Ectodermal cell (in vitro differentiated cells): ENCODE measurements at regions not wholly inside any gene's neighbourhood (a gene's known extent, or its start where the extent isn't known, plus 50 kb on each side); places are given as distances from the start of the nearest gene placed in this dataset.
"Not testable (repeated sequence)": the region's sequence is repeated elsewhere in the genome, so short reads cannot be mapped to it uniquely, and the experiment has no call there.

Experiments used
- H3K27ac ChIP-seq: 2 replicates; pipeline ENCODE4 v1.7.0; 2013; ENCODE audit warnings: mild to moderate bottlenecking, low read depth, low read length; ENCODE audit not compliant: insufficient read depth, poor library complexity, severe bottlenecking
- H3K27me3 ChIP-seq: 2 replicates; pipeline ENCODE4 v1.7.0; 2013; ENCODE audit warnings: mild to moderate bottlenecking, low read length; ENCODE audit not compliant: insufficient read depth, control insufficient read depth, poor library complexity, severe bottlenecking
- H3K36me3 ChIP-seq: one replicate; pipeline ENCODE4 v1.7.0; 2013; ENCODE audit warnings: low read length; ENCODE audit not compliant: control insufficient read depth, insufficient read depth
- H3K4me1 ChIP-seq: one replicate; pipeline ENCODE4 v1.7.0; 2013; ENCODE audit warnings: low read length; ENCODE audit not compliant: control insufficient read depth, insufficient read depth
- H3K4me3 ChIP-seq: 2 replicates; pipeline ENCODE4 v1.7.0; 2013; ENCODE audit warnings: low read depth, low read length, control low read depth; ENCODE audit not compliant: insufficient read depth
- H3K9me3 ChIP-seq: 2 replicates; pipeline ENCODE4 v1.7.0; 2013; ENCODE audit warnings: mild to moderate bottlenecking, low read length, moderate library complexity; ENCODE audit not compliant: control insufficient read depth
- WGBS, 2 experiments: methylation state at CpG; one replicate each; pipeline ENCODE4 v1.1.7; 2013; ENCODE audit warnings: missing lambda C conversion rate in 2 of 2; 5-methylcytosine and 5-hydroxymethylcytosine counted together

- H3K27me3 ChIP-seq: no peaks in the 10 kb centered on the region
- H3K4me1 ChIP-seq: no peaks in the 10 kb centered on the region
- no peak overlapping the region for H3K4me3 ChIP-seq
- H3K27ac ChIP-seq: no peak overlapping the region
- no peaks in the 10 kb centered on the region for H3K36me3 ChIP-seq
- H3K9me3 ChIP-seq: no peaks in the 10 kb centered on the region
- 78 to 86% methylated on average over 1 of the region's 2 CpGs for WGBS, 2 experiments
These were observed 128.5 kb upstream of the ZNF717 start for GRCh38 chr3:75913800-75914350.

DNA sequence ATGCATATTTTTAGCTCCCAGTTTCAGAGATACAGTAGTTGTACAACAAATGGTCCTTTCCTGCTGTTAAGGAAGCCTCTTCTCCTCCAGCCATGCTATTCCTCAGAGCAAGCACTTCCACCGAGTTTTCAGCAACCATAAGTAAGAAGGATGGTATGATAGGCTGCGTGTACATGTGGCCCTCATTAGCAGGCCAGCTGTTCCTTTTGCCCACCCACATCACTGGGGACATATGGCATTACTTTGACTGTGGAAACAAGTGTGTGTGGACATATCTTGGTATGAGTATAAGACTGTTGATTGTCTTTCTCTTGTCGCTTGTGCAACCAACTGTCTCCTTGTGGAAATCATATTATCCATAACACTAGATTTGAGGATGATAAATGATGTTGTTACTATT is 129.4 kb upstream of the ZNF717 start:
- H3K36me3 ChIP-seq: not testable (repeated sequence)

GRCh38 chr3:75938921-75939320 is 153.6 kb upstream of the ZNF717 start:
- H3K27me3 ChIP-seq: no peaks in the 10 kb centered on the region
- no peak overlapping the region for H3K27ac ChIP-seq
- no peak overlapping the region for H3K4me3 ChIP-seq
- H3K36me3 ChIP-seq: no peaks in the 10 kb centered on the region
- no peaks in the 10 kb centered on the region for H3K4me1 ChIP-seq
- no peaks in the 10 kb centered on the region for H3K9me3 ChIP-seq
- 88 to 92% methylated on average over 4 of the region's 4 CpGs for WGBS, 2 experiments

More for the DNA sequence above, 129.4 kb upstream of the ZNF717 start:
- not testable (repeated sequence) for H3K4me3 ChIP-seq, H3K27ac ChIP-seq, H3K4me1 ChIP-seq, H3K27me3 ChIP-seq, H3K9me3 ChIP-seq
- WGBS, 2 experiments: 92 to 100% methylated on average over 2 to 3 of the region's 3 CpGs

GRCh38 chr3:75951941-75952340 is 166.6 kb upstream of the ZNF717 start:
- Histone ChIP-seq H3K27ac (no peak overlapping the region), H3K9me3 (no peaks in the 10 kb centered on the region), H3K4me1 (no peaks in the 10 kb centered on the region), H3K36me3 (no peaks in the 10 kb centered on the region), H3K27me3 (no peaks in the 10 kb centered on the region), H3K4me3 (no peak overlapping the region)

DNA sequence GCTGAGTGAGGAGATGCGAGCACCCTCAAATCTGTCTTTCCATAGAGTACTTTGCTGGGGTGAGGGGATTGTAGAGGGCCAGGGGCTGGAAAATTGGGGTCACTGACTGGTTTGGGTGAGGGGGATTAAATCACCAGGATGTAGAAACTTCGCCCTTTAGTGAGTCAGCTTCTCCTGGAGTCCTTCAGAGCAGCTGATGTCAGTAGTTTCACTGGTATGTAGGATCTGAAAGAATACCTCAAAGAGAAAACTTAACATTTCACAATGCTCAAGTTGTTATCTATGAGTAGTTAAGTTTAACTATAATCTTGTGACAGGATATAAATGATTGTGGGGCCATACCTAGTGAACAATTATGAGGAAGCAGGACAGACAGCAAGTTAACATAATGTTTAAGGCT is 174.7 kb upstream of the ZNF717 start:
- not testable (repeated sequence) for H3K4me1 ChIP-seq, H3K4me3 ChIP-seq, H3K27me3 ChIP-seq, H3K9me3 ChIP-seq, H3K27ac ChIP-seq, H3K36me3 ChIP-seq
- WGBS, 2 experiments: 88 to 94% methylated on average over 2 of the region's 2 CpGs

DNA sequence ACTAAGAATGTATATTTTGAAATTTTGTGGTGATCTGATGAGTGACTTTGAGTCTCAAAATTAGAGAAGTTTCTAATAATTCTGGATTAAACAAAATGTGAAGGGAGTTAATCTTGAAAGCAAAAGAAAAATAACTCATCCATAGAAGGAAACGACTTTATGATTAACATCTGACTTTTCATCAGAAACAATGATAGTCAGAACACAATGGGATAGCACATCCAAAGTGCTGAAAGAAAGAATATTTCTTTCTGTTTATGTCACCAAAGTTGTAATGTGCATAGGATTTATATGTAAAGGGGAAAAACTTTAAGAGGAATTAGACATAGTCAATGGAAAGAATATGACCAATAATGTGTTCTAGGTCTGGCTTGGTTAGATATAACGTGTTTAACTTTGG is 176.7 kb upstream of the ZNF717 start:
- not testable (repeated sequence) for H3K4me3 ChIP-seq, H3K27me3 ChIP-seq, H3K27ac ChIP-seq, H3K36me3 ChIP-seq, H3K9me3 ChIP-seq, H3K4me1 ChIP-seq
- 91 to 95% methylated on average over 1 to 2 of the region's 2 CpGs for WGBS, 2 experiments

GRCh38 chr3:75967071-75967470 is 181.7 kb upstream of the ZNF717 start:
- no peaks in the 10 kb centered on the region for H3K36me3 ChIP-seq
- no peaks in the 10 kb centered on the region for H3K9me3 ChIP-seq
- H3K27me3 ChIP-seq: no peaks in the 10 kb centered on the region
- no peak overlapping the region for H3K4me3 ChIP-seq
- H3K27ac ChIP-seq: no peak overlapping the region
- H3K4me1 ChIP-seq: no peaks in the 10 kb centered on the region

GRCh38 chr3:75978686-75979085 is 193.3 kb upstream of the ZNF717 start:
- H3K4me3 ChIP-seq: no peak overlapping the region

GRCh38 chr3:75981401-75981800 is 196.1 kb upstream of the ZNF717 start:
- Histone ChIP-seq H3K4me3 (no peak overlapping the region), H3K27me3 (no peaks in the 10 kb centered on the region), H3K27ac (no peak overlapping the region), H3K9me3 (no peaks in the 10 kb centered on the region), H3K36me3 (no peaks in the 10 kb centered on the region), H3K4me1 (no peaks in the 10 kb centered on the region)
- WGBS, 2 experiments: no CpG with 5 or more reads among the region's 1 CpG

More at GRCh38 chr3:75978686-75979085, 193.3 kb upstream of the ZNF717 start:
- Histone ChIP-seq H3K4me1 (no peaks in the 10 kb centered on the region), H3K36me3 (no peaks in the 10 kb centered on the region), H3K27ac (no peak overlapping the region), H3K27me3 (no peaks in the 10 kb centered on the region), H3K9me3 (no peaks in the 10 kb centered on the region)
- WGBS, 2 experiments: 87 to 92% methylated on average over 2 to 4 of the region's 4 CpGs

- Histone ChIP-seq H3K36me3 (no peaks in the 10 kb centered on the region), H3K4me3 (no peak overlapping the region), H3K27me3 (no peaks in the 10 kb centered on the region), H3K4me1 (no peaks in the 10 kb centered on the region), H3K9me3 (no peaks in the 10 kb centered on the region), H3K27ac (no peak overlapping the region)
- WGBS, 2 experiments: 93 to 100% methylated on average over 3 of the region's 3 CpGs
These were observed 196.8 kb upstream of the ZNF717 start for GRCh38 chr3:75982151-75982550.

DNA sequence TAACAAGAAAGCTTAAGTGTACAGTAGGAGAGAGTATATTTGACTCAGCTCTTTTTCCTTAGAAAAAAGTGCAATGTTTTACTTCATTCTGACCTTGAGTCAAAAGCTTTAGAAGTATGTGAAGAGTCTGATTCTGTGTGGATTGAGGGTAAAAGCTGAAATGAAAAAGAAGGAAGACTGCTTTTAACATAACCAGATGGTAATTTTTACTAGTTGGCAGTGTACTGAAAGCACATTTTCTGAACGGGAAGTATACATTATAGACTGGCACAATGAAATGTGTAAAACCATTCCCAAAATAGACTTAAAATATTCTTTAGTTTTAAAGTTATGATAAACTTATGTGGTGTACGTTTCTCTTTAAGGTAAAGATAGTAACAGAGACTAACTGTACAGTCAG is 197.8 kb upstream of the ZNF717 start:
- no peaks in the 10 kb centered on the region for H3K27me3 ChIP-seq
- 84 to 94% methylated on average over 1 to 2 of the region's 2 CpGs for WGBS, 2 experiments
- H3K9me3 ChIP-seq: no peaks in the 10 kb centered on the region

More for the DNA sequence above, 197.8 kb upstream of the ZNF717 start:
- no peak overlapping the region for H3K4me3 ChIP-seq
- no peaks in the 10 kb centered on the region for H3K4me1 ChIP-seq
- no peak overlapping the region for H3K27ac ChIP-seq
- no peaks in the 10 kb centered on the region for H3K36me3 ChIP-seq
